ENCODE measurements at regions not wholly inside any gene's neighbourhood (a gene's known extent, or its start where the extent isn't known, plus 50 kb on each side); places are given as distances from the start of the nearest gene placed in this dataset.

GRCh38 chr3:158970006-158970405 lies 168.2 kb downstream of the MFSD1 start:
- DNase-seq (ENCODE audit: low spot score): no peak

GRCh38 chr3:158974904-158975303 lies 173.1 kb downstream of the MFSD1 start:
- no peak for DNase-seq (ENCODE audit: low spot score)

- no peak for DNase-seq (ENCODE audit: low spot score)
Measured at GRCh38 chr3:158976966-158977365, 175.1 kb downstream of the MFSD1 start.

GRCh38 chr3:158977497-158977896 lies 175.6 kb downstream of the MFSD1 start:
- no peak for DNase-seq (ENCODE audit: low spot score)

GRCh38 chr3:158983216-158984099 lies 181.6 kb downstream of the MFSD1 start:
- DNase-seq (ENCODE audit: low spot score): no peak

GRCh38 chr3:158991146-158991705 lies 189.4 kb downstream of the MFSD1 start:
- DNase-seq (ENCODE audit: low spot score): no peak

- no peak for DNase-seq (ENCODE audit: low spot score)
Measured at GRCh38 chr3:158992463-158992862, 190.6 kb downstream of the MFSD1 start.

GRCh38 chr3:158994386-158994785 lies 192.5 kb downstream of the MFSD1 start:
- DNase-seq (ENCODE audit: low spot score): no peak

- DNase-seq (ENCODE audit: low spot score): no peak
Measured at GRCh38 chr3:159001711-159002110, 199.9 kb downstream of the MFSD1 start.

GRCh38 chr3:159005137-159005536 lies 203.3 kb downstream of the MFSD1 start:
- no peak for DNase-seq (ENCODE audit: low spot score)

GRCh38 chr3:159007331-159007730 lies 205.5 kb downstream of the MFSD1 start:
- no peak for DNase-seq (ENCODE audit: low spot score)

- DNase-seq (ENCODE audit: low spot score): no peak
Measured at GRCh38 chr3:159008401-159008800, 206.5 kb downstream of the MFSD1 start.

- no peak for DNase-seq (ENCODE audit: low spot score)
Measured at GRCh38 chr3:159018341-159018740, 216.5 kb downstream of the MFSD1 start.

- DNase-seq (ENCODE audit: low spot score): no peak
Measured at GRCh38 chr3:159025733-159026132, 223.9 kb downstream of the MFSD1 start.

- DNase-seq (ENCODE audit: low spot score): no peak
Measured at GRCh38 chr3:159026510-159026909, 224.7 kb downstream of the MFSD1 start.

GRCh38 chr3:159028706-159029105 lies 226.9 kb downstream of the MFSD1 start:
- no peak for DNase-seq (ENCODE audit: low spot score)

- DNase-seq (ENCODE audit: low spot score): no peak
Measured at GRCh38 chr3:159029306-159030026, 227.6 kb downstream of the MFSD1 start.

GRCh38 chr3:159030138-159030670 lies 228.3 kb downstream of the MFSD1 start:
- no peak for DNase-seq (ENCODE audit: low spot score)

- DNase-seq (ENCODE audit: low spot score): no peak
Measured at GRCh38 chr3:159030886-159031679, 229.2 kb downstream of the MFSD1 start.

GRCh38 chr3:159032311-159032710 lies 230.5 kb downstream of the MFSD1 start:
- no peak for DNase-seq (ENCODE audit: low spot score)

GRCh38 chr3:159038405-159038804 lies 236.6 kb downstream of the MFSD1 start:
- no peak for DNase-seq (ENCODE audit: low spot score)

GRCh38 chr3:159039286-159039685 lies 237.4 kb downstream of the MFSD1 start:
- no peak for DNase-seq (ENCODE audit: low spot score)
